A549 (cell line): ENCODE measurements at regions not wholly inside any gene's neighbourhood (a gene's known extent, or its start where the extent isn't known, plus 50 kb on each side); places are given as distances from the start of the nearest gene placed in this dataset.

Experiments
- BCL3 ChIP-seq: fragments of >200 bp; sonication (Bioruptor Twin); formaldehyde crosslinking; IDR thresholded peaks from 3 replicates; pipeline ENCODE4 v1.6.1; 2016
- CHD4 ChIP-seq: fragments of 200-600 bp; sonication (generic); IDR thresholded peaks from 2 replicates; pipeline ENCODE4 v1.6.1; 2016; ENCODE audit warnings: antibody characterized with exemption, mild to moderate bottlenecking, borderline replicate concordance
- EHF ChIP-seq: fragments of 250-450 bp; sonication (Bioruptor Pico); IDR thresholded peaks from 2 replicates; pipeline ENCODE4 v1.5.0; 2020; ENCODE audit warnings: mild to moderate bottlenecking
- FOSL2 ChIP-seq, 2 experiments: fragments of 450-650 bp in 1 of 2; fragments of >200 bp in 1 of 2; sonication (Bioruptor Twin) in 1 of 2; formaldehyde crosslinking; IDR thresholded peaks; 2 replicates each; pipeline versions ENCODE4 v1.5.0 to v1.6.1; 2016 to 2020; ENCODE audit warnings: mild to moderate bottlenecking in 1 of 2, moderate library complexity in 1 of 2
- GATA3 ChIP-seq: IDR thresholded peaks from 2 replicates; pipeline ENCODE4 v1.6.1; 2012; ENCODE audit warnings: borderline replicate concordance
- JUNB ChIP-seq: fragments of >200 bp; sonication (Bioruptor Twin); formaldehyde crosslinking; IDR thresholded peaks from 2 replicates; pipeline ENCODE4 v1.6.1; 2016
- MAZ ChIP-seq: fragments of 150-350 bp; IDR thresholded peaks from 2 replicates; pipeline ENCODE4 v1.6.1; 2014; ENCODE audit warnings: antibody characterized with exemption, low read depth, low read length, borderline replicate concordance
- MYC ChIP-seq: IDR thresholded peaks from 2 replicates; pipeline ENCODE4 v1.6.1; 2012; ENCODE audit warnings: mild to moderate bottlenecking, inconsistent platforms, low read length, improper control_type of control experiment, borderline replicate concordance
- RARB ChIP-seq: fragments of 250-450 bp; sonication (Bioruptor Pico); IDR thresholded peaks from 2 replicates; pipeline ENCODE4 v1.8.0; 2021; ENCODE audit warnings: mild to moderate bottlenecking, moderate library complexity
- RCOR1 ChIP-seq: fragments of 150-350 bp; IDR thresholded peaks from 2 replicates; pipeline ENCODE4 v1.6.1; 2014; ENCODE audit warnings: antibody characterized with exemption, low read length, low read depth
- TF ChIP-seq, protein P1 (sequence below): fragments of >200 bp; sonication (Bioruptor Twin); formaldehyde crosslinking; IDR thresholded peaks from 3 replicates; pipeline ENCODE4 v1.5.1; 2016

DNA sequence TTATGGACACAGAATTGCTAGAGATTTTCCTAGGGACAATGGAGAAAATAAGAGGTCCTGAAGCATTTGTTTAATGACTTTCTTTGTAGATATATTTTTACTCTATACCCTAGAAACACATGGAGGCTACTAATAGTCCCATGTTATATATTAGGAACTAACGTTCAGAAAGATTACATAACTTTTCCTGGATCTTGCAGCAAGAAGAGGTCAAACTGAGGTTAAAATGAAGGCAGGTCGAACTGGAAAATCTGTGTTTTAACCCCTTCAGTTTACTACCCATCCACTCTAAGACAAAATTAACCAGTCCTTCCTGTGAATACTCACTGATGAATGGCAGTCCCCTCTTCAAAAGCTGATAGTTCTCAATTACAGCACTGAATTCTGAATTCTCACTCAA lies 1415.8 kb upstream of the CELF4 start:
- TF ChIP-seq EHF, result no peak
- no peak for TF ChIP-seq RCOR1
- TF ChIP-seq, protein P1, sequence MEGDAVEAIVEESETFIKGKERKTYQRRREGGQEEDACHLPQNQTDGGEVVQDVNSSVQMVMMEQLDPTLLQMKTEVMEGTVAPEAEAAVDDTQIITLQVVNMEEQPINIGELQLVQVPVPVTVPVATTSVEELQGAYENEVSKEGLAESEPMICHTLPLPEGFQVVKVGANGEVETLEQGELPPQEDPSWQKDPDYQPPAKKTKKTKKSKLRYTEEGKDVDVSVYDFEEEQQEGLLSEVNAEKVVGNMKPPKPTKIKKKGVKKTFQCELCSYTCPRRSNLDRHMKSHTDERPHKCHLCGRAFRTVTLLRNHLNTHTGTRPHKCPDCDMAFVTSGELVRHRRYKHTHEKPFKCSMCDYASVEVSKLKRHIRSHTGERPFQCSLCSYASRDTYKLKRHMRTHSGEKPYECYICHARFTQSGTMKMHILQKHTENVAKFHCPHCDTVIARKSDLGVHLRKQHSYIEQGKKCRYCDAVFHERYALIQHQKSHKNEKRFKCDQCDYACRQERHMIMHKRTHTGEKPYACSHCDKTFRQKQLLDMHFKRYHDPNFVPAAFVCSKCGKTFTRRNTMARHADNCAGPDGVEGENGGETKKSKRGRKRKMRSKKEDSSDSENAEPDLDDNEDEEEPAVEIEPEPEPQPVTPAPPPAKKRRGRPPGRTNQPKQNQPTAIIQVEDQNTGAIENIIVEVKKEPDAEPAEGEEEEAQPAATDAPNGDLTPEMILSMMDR, result no peak
- no peak for TF ChIP-seq BCL3
- no peak for TF ChIP-seq FOSL2 (IDR thresholded peaks at IDR 0.05)
- TF ChIP-seq FOSL2 (CRISPR knock-in tag; IDR thresholded peaks at IDR 0.05), result no peak
- TF ChIP-seq MAZ, result no peak
- no peak for TF ChIP-seq JUNB
- TF ChIP-seq MYC, result no peak
- TF ChIP-seq CHD4, result no peak
- no peak for TF ChIP-seq RARB
- no peak for TF ChIP-seq GATA3
